IMR-90 (cell line): ENCODE measurements at regions not wholly inside any gene's neighbourhood (a gene's known extent, or its start where the extent isn't known, plus 50 kb on each side); places are given as distances from the start of the nearest gene placed in this dataset.

ENCODE experiments used
- ATAC-seq: fragments of 200-7000 bp; cut with Tn5 transposase; 2 replicates; pipeline ENCODE4 v1.9.1; 2020; ENCODE audit warnings: low read depth, mild to moderate bottlenecking, moderate library complexity
- BruUV-seq: library from RNA; stranded (reverse); fragments of 400-500 nt; replicated peaks from 2 replicates; lab custom pipeline; 2021; lab: Mats Ljungman, UMichigan
- CTCF ChIA-PET: fragments of 300-600 bp; formaldehyde crosslinking; extraction: SDS; loops from one replicate; lab custom pipeline; 2021; ENCODE audit warnings: antibody characterized with exemption; lab: Yijun Ruan, JAX
- POLR2A ChIA-PET: fragments of 300-600 bp; sonication (Branson Sonifier 250); formaldehyde crosslinking; loops from one replicate; lab custom pipeline; 2022; ENCODE audit warnings: antibody characterized with exemption; ENCODE audit not compliant: unreplicated experiment; lab: Charles Lee
- DNase-seq: peaks from one replicate; pipeline ENCODE4 v3.0.0; 2013
- H2AFZ ChIP-seq: replicated peaks from 2 replicates; pipeline ENCODE3; 2013; ENCODE audit warnings: low read length, mild to moderate bottlenecking; ENCODE audit not compliant: poor library complexity
- H2AK5ac ChIP-seq: 2 replicates; pipeline ENCODE4 v1.6.1; 2013; ENCODE audit warnings: low read depth, low read length, inconsistent platforms
- H2AK9ac ChIP-seq: replicated peaks from 2 replicates; pipeline ENCODE3; 2013; ENCODE audit warnings: mild to moderate bottlenecking, low read depth, low read length, moderate library complexity; ENCODE audit not compliant: poor library complexity
- H2BK120ac ChIP-seq: 2 replicates; pipeline ENCODE4 v1.6.1; 2013; ENCODE audit warnings: low read depth, low read length, inconsistent platforms
- H2BK15ac ChIP-seq: 3 replicates; pipeline ENCODE4 v1.6.1; 2013; ENCODE audit warnings: low read depth, low read length, inconsistent platforms
- H2BK20ac ChIP-seq: 2 replicates; pipeline ENCODE4 v1.6.1; 2013; ENCODE audit warnings: low read depth, mild to moderate bottlenecking, inconsistent platforms, low read length, moderate library complexity
- H2BK5ac ChIP-seq: 2 replicates; pipeline ENCODE4 v1.6.1; 2013; ENCODE audit warnings: mild to moderate bottlenecking, low read depth, low read length, inconsistent platforms; ENCODE audit not compliant: poor library complexity, severe bottlenecking
- H3K14ac ChIP-seq: replicated peaks from 2 replicates; pipeline ENCODE4 v1.6.1; 2013; ENCODE audit warnings: low read depth, low read length, inconsistent platforms
- H3K18ac ChIP-seq: 2 replicates; pipeline ENCODE4 v1.6.1; 2013; ENCODE audit warnings: low read depth, low read length, control low read depth
- H3K23ac ChIP-seq: 2 replicates; pipeline ENCODE4 v1.6.1; 2013; ENCODE audit warnings: low read depth, low read length, inconsistent platforms
- H3K27ac ChIP-seq: 2 replicates; pipeline ENCODE4 v1.5.1; 2013; ENCODE audit warnings: mild to moderate bottlenecking, control low read depth, low read length; ENCODE audit not compliant: insufficient read depth
- H3K27me3 ChIP-seq: 2 replicates; pipeline ENCODE4 v1.6.1; 2013; ENCODE audit warnings: low read length; ENCODE audit not compliant: control insufficient read depth, insufficient read depth
- H3K36me3 ChIP-seq: 2 replicates; pipeline ENCODE4 v1.6.1; 2013; ENCODE audit warnings: low read length, mixed read lengths; ENCODE audit not compliant: control insufficient read depth, insufficient read depth
- H3K4ac ChIP-seq: 2 replicates; pipeline ENCODE4 v1.6.1; 2013; ENCODE audit warnings: low read depth, low read length, inconsistent platforms
- H3K4me1 ChIP-seq: 2 replicates; pipeline ENCODE4 v1.6.1; 2013; ENCODE audit warnings: low read length, mixed read lengths; ENCODE audit not compliant: control insufficient read depth, insufficient read depth
- H3K4me2 ChIP-seq: 2 replicates; pipeline ENCODE4 v1.6.1; 2013; ENCODE audit warnings: low read depth, mild to moderate bottlenecking, control low read depth, low read length, moderate library complexity
- H3K4me3 ChIP-seq: 2 replicates; pipeline ENCODE4 v1.5.1; 2013; ENCODE audit warnings: low read depth, mild to moderate bottlenecking, control low read depth, low read length, moderate library complexity; ENCODE audit not compliant: insufficient read depth
- H3K56ac ChIP-seq: 2 replicates; pipeline ENCODE4 v1.6.1; 2013; ENCODE audit warnings: low read length, inconsistent platforms; ENCODE audit not compliant: insufficient read depth; ENCODE audit errors: extremely low read depth
- H3K79me1 ChIP-seq, 2 experiments: 2 replicates each; pipeline ENCODE4 v1.6.1; 2013; ENCODE audit warnings: low read length in 2 of 2, inconsistent platforms in 1 of 2, low read depth in 1 of 2
- H3K9ac ChIP-seq: 2 replicates; pipeline ENCODE4 v1.6.1; 2013; ENCODE audit warnings: low read depth, low read length, control low read depth
- H3K9me1 ChIP-seq: 2 replicates; pipeline ENCODE4 v1.6.1; 2013; ENCODE audit warnings: low read length, inconsistent platforms; ENCODE audit not compliant: insufficient read depth
- H3K9me3 ChIP-seq: 2 replicates; pipeline ENCODE4 v1.6.1; 2013; ENCODE audit warnings: low read length; ENCODE audit not compliant: control insufficient read depth, insufficient read depth
- H4K20me1 ChIP-seq: 2 replicates; pipeline ENCODE4 v1.6.1; 2013; ENCODE audit warnings: low read length, inconsistent platforms; ENCODE audit not compliant: insufficient read depth
- H4K5ac ChIP-seq: 2 replicates; pipeline ENCODE4 v1.6.1; 2013; ENCODE audit warnings: mild to moderate bottlenecking, low read depth, low read length, control low read depth
- H4K8ac ChIP-seq, 2 experiments: 2 replicates each; pipeline ENCODE4 v1.6.1; 2013; ENCODE audit warnings: low read depth in 2 of 2, low read length in 2 of 2, control low read depth in 1 of 2, inconsistent platforms in 1 of 2
- H4K91ac ChIP-seq: 2 replicates; pipeline ENCODE4 v1.6.1; 2013; ENCODE audit warnings: low read depth, low read length, inconsistent platforms; ENCODE audit not compliant: insufficient read depth
- CEBPB ChIP-seq: IDR thresholded peaks from 2 replicates; pipeline ENCODE4 v1.6.1; 2012; ENCODE audit warnings: low read depth, low read length, improper control_type of control experiment
- CHD1 ChIP-seq: IDR thresholded peaks from 2 replicates; pipeline ENCODE4 v1.6.1; 2012; ENCODE audit warnings: low read depth, low read length, improper control_type of control experiment
- MAZ ChIP-seq: IDR thresholded peaks from 2 replicates; pipeline ENCODE4 v1.6.1; 2012; ENCODE audit warnings: low read depth, mild to moderate bottlenecking, low read length, improper control_type of control experiment, moderate library complexity, borderline replicate concordance
- MXI1 ChIP-seq: IDR thresholded peaks from 2 replicates; pipeline ENCODE4 v1.6.1; 2012; ENCODE audit warnings: low read depth, mild to moderate bottlenecking, low read length, moderate library complexity, borderline replicate concordance
- NFE2L2 ChIP-seq: fragments of 150-350 bp; IDR thresholded peaks from 2 replicates; pipeline ENCODE4 v1.6.1; 2016; ENCODE audit warnings: low read depth, mild to moderate bottlenecking, low read length
- POLR2A ChIP-seq: IDR thresholded peaks from 2 replicates; pipeline ENCODE4 v1.6.1; 2012; ENCODE audit warnings: mild to moderate bottlenecking, low read depth, low read length
- RAD21 ChIP-seq: IDR thresholded peaks from 2 replicates; pipeline ENCODE4 v1.6.1; 2012; ENCODE audit warnings: low read length, improper control_type of control experiment
- RCOR1 ChIP-seq: IDR thresholded peaks from 2 replicates; pipeline ENCODE4 v1.6.1; 2012; ENCODE audit warnings: mild to moderate bottlenecking, low read length, improper control_type of control experiment; ENCODE audit not compliant: insufficient replicate concordance
- SMC3 ChIP-seq: fragments of 150-350 bp; IDR thresholded peaks from 2 replicates; pipeline ENCODE4 v1.6.1; 2016; ENCODE audit warnings: low read depth, mild to moderate bottlenecking, antibody characterized with exemption, low read length, moderate library complexity
- WGBS, 2 experiments: methylation state at CpG; one replicate each; pipeline versions ENCODE4 v1.1.5 to v1.1.7; 2013; ENCODE audit warnings: missing lambda C conversion rate in 2 of 2; ENCODE audit not compliant: insufficient read length in 1 of 2; ENCODE audit errors: extremely low coverage in 2 of 2; 5-methylcytosine and 5-hydroxymethylcytosine counted together
- dilution Hi-C: fragments of 300-500 bp; cut with HindIII; formaldehyde crosslinking; loops from one replicate; pipeline ENCODE4 v1.14.3; 2018; ENCODE audit warnings: low sequenced_read_pairs; ENCODE audit not compliant: unreplicated experiment
- in situ Hi-C: fragments of 300-500 bp; cut with MboI; formaldehyde crosslinking; loops from 3 replicates; pipeline ENCODE4 v1.14.3; 2019; ENCODE audit warnings: low sequenced_read_pairs, inconsistent platforms, mixed read lengths
- intact Hi-C: fragments of 100-400 bp; cut with micrococcal nuclease; formaldehyde crosslinking; loops from 2 replicates; pipeline ENCODE4 v1.10.0; 2022
- TF ChIP-seq, protein P1 (sequence below): fragments of 150-350 bp; IDR thresholded peaks from 2 replicates; pipeline ENCODE4 v1.6.1; 2017; ENCODE audit warnings: mild to moderate bottlenecking, antibody characterized with exemption, low read length, low read depth

DNA sequence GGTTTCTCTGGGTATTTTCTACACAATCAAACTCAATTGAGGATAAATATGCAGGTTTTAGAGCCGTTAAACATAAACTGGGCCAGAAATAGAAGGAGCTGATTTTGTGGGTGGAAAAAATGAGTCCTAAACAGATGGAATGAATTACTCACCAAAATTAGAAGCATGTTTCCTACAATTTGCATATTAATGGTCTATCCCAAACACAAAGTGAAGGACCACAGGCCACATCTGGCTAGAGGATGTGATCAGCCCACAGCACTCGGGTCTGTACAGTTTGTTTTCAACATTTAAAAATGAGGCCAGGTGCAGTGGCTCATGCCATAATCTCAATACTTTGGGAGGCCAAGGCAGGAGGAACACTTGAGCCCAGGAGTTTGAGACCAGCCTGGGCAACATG lies 296.3 kb downstream of the PREX1 start:
- H3K4me3 ChIP-seq, result no peak overlapping the region
- in situ Hi-C loops (no loop called here), intact Hi-C loops (no loop called here), dilution Hi-C loops (no loop called here)
- no peak overlapping the region for H3K9ac ChIP-seq
- TF ChIP-seq CHD1 (no peak), MAZ (no peak), POLR2A (no peak), MXI1 (no peak), CEBPB (no peak), NFE2L2 (no peak), RCOR1 (no peak), RAD21 (no peak), SMC3 (no peak)
- TF ChIP-seq, protein P1, sequence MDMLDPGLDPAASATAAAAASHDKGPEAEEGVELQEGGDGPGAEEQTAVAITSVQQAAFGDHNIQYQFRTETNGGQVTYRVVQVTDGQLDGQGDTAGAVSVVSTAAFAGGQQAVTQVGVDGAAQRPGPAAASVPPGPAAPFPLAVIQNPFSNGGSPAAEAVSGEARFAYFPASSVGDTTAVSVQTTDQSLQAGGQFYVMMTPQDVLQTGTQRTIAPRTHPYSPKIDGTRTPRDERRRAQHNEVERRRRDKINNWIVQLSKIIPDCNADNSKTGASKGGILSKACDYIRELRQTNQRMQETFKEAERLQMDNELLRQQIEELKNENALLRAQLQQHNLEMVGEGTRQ, result no peak
- no peak overlapping the region for H3K14ac ChIP-seq
- peaks cover 2% of the 10 kb centered on the region; the same call in 1 of the 2 replicates for H3K27me3 ChIP-seq
- no peaks in the 10 kb centered on the region for H3K9me3 ChIP-seq
- ATAC-seq, result no peak
- H2BK5ac ChIP-seq, result no peak overlapping the region
- no peak overlapping the region for H2BK120ac ChIP-seq
- no peaks in the 10 kb centered on the region for H4K20me1 ChIP-seq
- H4K8ac ChIP-seq, result no peak overlapping the region
- H3K79me1 ChIP-seq, result no peaks in the 10 kb centered on the region
- no peak overlapping the region for H2BK20ac ChIP-seq
- no peaks in the 10 kb centered on the region for H3K36me3 ChIP-seq
- no peak for DNase-seq
- H4K5ac ChIP-seq, result no peak overlapping the region
- H3K56ac ChIP-seq, result no peak overlapping the region
- no peak overlapping the region for H3K4me2 ChIP-seq
- no peak overlapping the region for H3K27ac ChIP-seq
- H2AK9ac ChIP-seq, result no peak overlapping the region
- BruUV-seq, result no TSS peak
- H2AK5ac ChIP-seq, result no peak overlapping the region
- no peaks in the 10 kb centered on the region for H3K9me1 ChIP-seq
- POLR2A ChIA-PET, result no interaction called here
- no peak overlapping the region for H2AFZ ChIP-seq
- no peak overlapping the region for H3K23ac ChIP-seq
- 40% methylated on average over 1 of the region's 2 CpGs; no CpG with 5 or more reads in 1 of the 2 experiments for WGBS, 2 experiments
- H3K18ac ChIP-seq, result no peak overlapping the region
- H2BK15ac ChIP-seq, result no peak overlapping the region
- CTCF ChIA-PET, result no interaction called here
- H3K4ac ChIP-seq, result no peak overlapping the region
- no peaks in the 10 kb centered on the region for H3K4me1 ChIP-seq
- no peak overlapping the region for H4K91ac ChIP-seq
